GM12878 (cell line): ENCODE measurements at regions not wholly inside any gene's neighbourhood (a gene's known extent, or its start where the extent isn't known, plus 50 kb on each side); places are given as distances from the start of the nearest gene placed in this dataset.
A peak's percentile ranks its signal among the peaks of the same experiment; 100 is the strongest.

Experiments used
- ATAC-seq: fragments of 200-7000 bp; cut with Tn5 transposase; 3 replicates; pipeline ENCODE4 v1.9.1; 2020; ENCODE audit warnings: mild to moderate bottlenecking, moderate library complexity
- BruUV-seq: library from RNA; stranded (reverse); fragments of 400-500 nt; replicated peaks from 2 replicates; lab custom pipeline; 2021; lab: Mats Ljungman, UMichigan
- CTCF ChIA-PET: fragments of 300-600 bp; sonication (Branson Sonifier 250); formaldehyde crosslinking; extraction: SDS; loops from one replicate; lab custom pipeline; 2021; ENCODE audit warnings: inconsistent platforms; lab: Yijun Ruan, JAX
- POLR2A ChIA-PET: fragments of 350-600 bp; formaldehyde crosslinking; extraction: SDS; loops from one replicate; lab custom pipeline; 2021; ENCODE audit warnings: inconsistent platforms; lab: Charles Lee
- RAD21 ChIA-PET: fragments of 300-600 bp; sonication (Branson Sonifier 250); formaldehyde crosslinking; loops from one replicate; lab custom pipeline; 2023; ENCODE audit warnings: antibody characterized with exemption; ENCODE audit not compliant: unreplicated experiment; lab: Charles Lee
- SMC1A ChIA-PET: fragments of 300-600 bp; sonication (Branson Sonifier 250); formaldehyde crosslinking; loops from one replicate; lab custom pipeline; 2023; ENCODE audit not compliant: unreplicated experiment, uncharacterized antibody; lab: Charles Lee
- DNase-seq: peaks from one replicate; pipeline ENCODE4 v3.0.0-alpha.2; 2011; ENCODE audit warnings: low read depth, low spot score
- FAIRE-seq: peaks from 3 replicates; lab custom pipeline; 2011; peaks lifted over from hg19 to GRCh38; lab: Jason Lieb, UNC
- H2AFZ ChIP-seq: 2 replicates; pipeline ENCODE4 v1.6.0; 2011; ENCODE audit warnings: low read depth, low read length, control low read depth; ENCODE audit not compliant: control insufficient read depth
- H3K27ac ChIP-seq: 2 replicates; pipeline ENCODE4 v1.5.1; 2011; ENCODE audit warnings: control low read depth; ENCODE audit not compliant: control insufficient read depth, insufficient read depth
- H3K27me3 ChIP-seq, 2 experiments: replicated peaks in 1 of 2; 2 replicates each; pipeline versions ENCODE4 v1.6.0 to v1.6.1; 2011; ENCODE audit warnings: low read length in 1 of 2; ENCODE audit not compliant: control insufficient read depth in 2 of 2, insufficient read depth in 2 of 2
- H3K36me3 ChIP-seq, 2 experiments: 2 replicates each; pipeline ENCODE4 v1.5.1; 2011; ENCODE audit warnings: low read length in 1 of 2; ENCODE audit not compliant: control insufficient read depth in 2 of 2, insufficient read depth in 2 of 2
- H3K4me1 ChIP-seq: 2 replicates; pipeline ENCODE4 v1.6.1; 2011; ENCODE audit warnings: mild to moderate bottlenecking, low read length, moderate library complexity, mixed read lengths; ENCODE audit not compliant: control insufficient read depth, insufficient read depth
- H3K4me2 ChIP-seq: 2 replicates; pipeline ENCODE4 v1.6.0; 2011; ENCODE audit warnings: control low read depth; ENCODE audit not compliant: control insufficient read depth, insufficient read depth
- H3K4me3 ChIP-seq: fragments of 200-600 bp; sonication (generic); 2 replicates; pipeline ENCODE4 v1.5.1; 2016
- H3K79me2 ChIP-seq: 2 replicates; pipeline ENCODE4 v1.6.0; 2011; ENCODE audit warnings: low read length; ENCODE audit not compliant: control insufficient read depth, insufficient read depth
- H3K9ac ChIP-seq: 2 replicates; pipeline ENCODE4 v1.8.0; 2011; ENCODE audit warnings: low read length, control low read depth, mixed read lengths; ENCODE audit not compliant: control insufficient read depth, insufficient read depth
- H3K9me3 ChIP-seq: replicated peaks from 3 replicates; pipeline ENCODE4 v1.5.1; 2011; ENCODE audit warnings: mild to moderate bottlenecking, low read length; ENCODE audit not compliant: control insufficient read depth, insufficient read depth
- H4K20me1 ChIP-seq: 2 replicates; pipeline ENCODE4 v1.6.0; 2011; ENCODE audit not compliant: control insufficient read depth, insufficient read depth
- ASH2L ChIP-seq: fragments of 300-600, 200-600 bp; sonication (generic); IDR thresholded peaks from 2 replicates; pipeline ENCODE4 v1.6.1; 2017; ENCODE audit warnings: low read depth, mild to moderate bottlenecking, borderline replicate concordance
- IRF4 ChIP-seq: IDR thresholded peaks from 2 replicates; pipeline ENCODE4 v1.6.1; 2011; ENCODE audit warnings: low read depth, low read length
- RAD51 ChIP-seq: fragments of 450-650 bp; IDR thresholded peaks from 2 replicates; pipeline ENCODE4 v1.6.1; 2016; ENCODE audit warnings: moderate library complexity, mild to moderate bottlenecking, inconsistent platforms
- SIX5 ChIP-seq: IDR thresholded peaks from 2 replicates; pipeline ENCODE4 v1.6.1; 2011; ENCODE audit warnings: mild to moderate bottlenecking, low read depth, low read length, moderate library complexity; ENCODE audit not compliant: severe bottlenecking
- STAT3 ChIP-seq: IDR thresholded peaks from 2 replicates; pipeline ENCODE4 v1.6.1; 2011; ENCODE audit warnings: low read depth, low read length, improper control_type of control experiment
- TCF7 ChIP-seq: IDR thresholded peaks from 2 replicates; pipeline ENCODE4 v1.6.1; 2014; ENCODE audit warnings: antibody characterized with exemption, borderline replicate concordance
- YY1 ChIP-seq: IDR thresholded peaks from 2 replicates; pipeline ENCODE4 v1.6.1; 2011; ENCODE audit warnings: low read depth, mild to moderate bottlenecking, low read length
- ZBTB40 ChIP-seq: fragments of 450-650 bp; IDR thresholded peaks from 2 replicates; pipeline ENCODE4 v1.6.1; 2016; ENCODE audit warnings: mild to moderate bottlenecking, moderate library complexity, borderline replicate concordance
- ZNF274 ChIP-seq: IDR thresholded peaks from one replicate; pipeline ENCODE4 v1.8.0; 2011; ENCODE audit not compliant: insufficient read length, insufficient read depth
- ZSCAN29 ChIP-seq: fragments of 450-650 bp; IDR thresholded peaks from 2 replicates; pipeline ENCODE4 v1.6.1; 2017; ENCODE audit warnings: mild to moderate bottlenecking, moderate library complexity
- WGBS: methylation state at CpG from one replicate; pipeline ENCODE4 v1.1.6; 2016; ENCODE audit warnings: low lambda C conversion rate; ENCODE audit not compliant: insufficient replicate concordance, insufficient coverage; ENCODE audit errors: missing lambda C conversion rate; 5-methylcytosine and 5-hydroxymethylcytosine counted together
- in situ Hi-C: fragments of 300-500 bp; cut with MboI; formaldehyde crosslinking; loops from 9 replicates; pipeline ENCODE4 v1.14.3; 2018; ENCODE audit warnings: mixed read lengths
- intact Hi-C: fragments of 100-400 bp; cut with micrococcal nuclease; formaldehyde crosslinking; loops from one replicate; pipeline ENCODE4 v1.14.2; 2022; ENCODE audit not compliant: unreplicated experiment
- TF ChIP-seq, protein P1 (sequence below): fragments of 450-650 bp; IDR thresholded peaks from 2 replicates; pipeline ENCODE4 v1.6.1; 2016; ENCODE audit warnings: mild to moderate bottlenecking

GRCh38 chr12:46608431-46609272, 217.1 kb downstream of the SLC38A4 start:
- intact Hi-C loops: no loop called here
- ChIA-PET SMC1A (interaction anchor here (0.6 to 2.8 kb wide), 13 partner anchors 12 to 226 kb away, joined by 3 to 8 read pairs (median 3); no protein-coding TSS in a partner anchor), POLR2A (interaction anchor here (0.7 kb wide), 1 partner anchor 216 kb away, joined by 3 read pairs; no protein-coding TSS in a partner anchor), CTCF (interaction anchor here (0.6 kb wide), 2 partner anchors 238 to 449 kb away, joined by 3 read pairs; no protein-coding TSS in a partner anchor), RAD21 (interaction anchor here (0.9 to 1.5 kb wide), 4 partner anchors 87 to 483 kb away, joined by 3 to 4 read pairs (median 3); no protein-coding TSS in a partner anchor)
- DNase-seq (no peak), ATAC-seq (no peak; the same call in 2 of the 3 replicates), FAIRE-seq (no peak)
- H3K27me3 ChIP-seq: no peaks in the 10 kb centered on the region
- peaks cover 6% of the 10 kb centered on the region for H3K4me1 ChIP-seq
- BruUV-seq: no TSS peak
- no peaks in the 10 kb centered on the region; a peak in 1 of 4 replicates for H3K36me3 ChIP-seq
- WGBS: 86% methylated on average over 1 of the region's 1 CpG
- H3K9ac ChIP-seq: no peak overlapping the region
- TF ChIP-seq ZSCAN29 (no peak), SIX5 (no peak), TCF7 (no peak), ASH2L (no peak), YY1 (no peak), STAT3 (no peak), IRF4 (no peak), ZBTB40 (no peak), ZNF274 (no peak), RAD51 (no peak)
- TF ChIP-seq, protein P1, sequence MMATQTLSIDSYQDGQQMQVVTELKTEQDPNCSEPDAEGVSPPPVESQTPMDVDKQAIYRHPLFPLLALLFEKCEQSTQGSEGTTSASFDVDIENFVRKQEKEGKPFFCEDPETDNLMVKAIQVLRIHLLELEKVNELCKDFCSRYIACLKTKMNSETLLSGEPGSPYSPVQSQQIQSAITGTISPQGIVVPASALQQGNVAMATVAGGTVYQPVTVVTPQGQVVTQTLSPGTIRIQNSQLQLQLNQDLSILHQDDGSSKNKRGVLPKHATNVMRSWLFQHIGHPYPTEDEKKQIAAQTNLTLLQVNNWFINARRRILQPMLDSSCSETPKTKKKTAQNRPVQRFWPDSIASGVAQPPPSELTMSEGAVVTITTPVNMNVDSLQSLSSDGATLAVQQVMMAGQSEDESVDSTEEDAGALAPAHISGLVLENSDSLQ: no peak
- in situ Hi-C loops: no loop called here
- no peaks in the 10 kb centered on the region for H3K79me2 ChIP-seq
- no peak overlapping the region for H3K4me3 ChIP-seq
- no peaks in the 10 kb centered on the region; the same call in 1 of the 3 replicates for H3K9me3 ChIP-seq
- H4K20me1 ChIP-seq: no peaks in the 10 kb centered on the region
- H3K4me2 ChIP-seq: peak overlapping the region; percentile 31; the same call in 1 of the 2 replicates
- H2AFZ ChIP-seq: peak overlapping the region; percentile 3; the same call in 1 of the 2 replicates
- no peak overlapping the region for H3K27ac ChIP-seq
